ENCODE measurements at regions not wholly inside any gene's neighbourhood (a gene's known extent, or its start where the extent isn't known, plus 50 kb on each side); places are given as distances from the start of the nearest gene placed in this dataset.

DNA sequence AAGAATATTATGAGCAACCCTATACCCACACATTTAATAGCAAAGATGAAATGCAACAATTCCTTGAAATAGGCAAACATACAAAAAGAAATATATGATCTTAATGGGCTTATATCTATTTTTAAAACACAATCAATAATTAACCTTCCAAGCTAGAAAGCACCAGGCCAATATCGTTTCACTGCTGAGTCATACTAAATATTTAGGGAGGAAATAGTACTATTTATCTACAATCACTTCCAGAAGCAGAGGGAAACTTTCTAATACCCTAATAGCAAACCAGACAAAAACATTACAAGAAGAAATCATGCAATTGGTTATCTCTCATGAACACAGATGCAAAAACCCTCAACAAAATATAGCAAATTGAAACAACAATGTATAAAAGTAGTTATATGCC, 207.8 kb downstream of the MTHFS start:
- Histone ChIP-seq H2BK5ac (ENCODE audit: insufficient read length, low read length) (no peak overlapping the region), H3K9ac (ENCODE audit: extremely low read depth, insufficient read length, low read length) (no peak overlapping the region), H3K79me1 (ENCODE audit: insufficient read depth, low read depth, low read length, poor library complexity, severe bottlenecking) (no peaks in the 10 kb centered on the region), H3K23ac (ENCODE audit: insufficient read length, low read depth, low read length) (no peak overlapping the region), H4K91ac (ENCODE audit: insufficient read length, low read depth, low read length) (no peak overlapping the region), H3K27me3 (ENCODE audit: insufficient read depth, low read length) (no peaks in the 10 kb centered on the region), H3K4me2 (ENCODE audit: insufficient read depth, insufficient read length, low read length) (no peak overlapping the region), H4K8ac (replicated peaks; ENCODE audit: insufficient read length, low read depth, low read length) (no peak overlapping the region), H3K18ac (ENCODE audit: insufficient read length, low read depth, low read length) (no peak overlapping the region), H4K5ac (ENCODE audit: insufficient read length, low read depth, low read length) (no peak overlapping the region), H3K4me1 (ENCODE audit: insufficient read depth, low read length) (no peaks in the 10 kb centered on the region), H4K20me1 (ENCODE audit: control insufficient read depth, insufficient read depth, insufficient read length) (no peaks in the 10 kb centered on the region), H3K79me2 (ENCODE audit: insufficient read depth, low read length) (no peaks in the 10 kb centered on the region), H3K9me3 (ENCODE audit: control insufficient read depth, low read depth, low read length) (no peaks in the 10 kb centered on the region), H3T11ph (ENCODE audit: low read length) (no peak overlapping the region), H2BK12ac (ENCODE audit: insufficient read length, low read depth, low read length) (no peak overlapping the region), H3K14ac (ENCODE audit: insufficient read depth, low read length) (no peak overlapping the region), H2AK5ac (ENCODE audit: insufficient read length, low read length) (no peak overlapping the region), H3K56ac (ENCODE audit: insufficient read length, low read depth, low read length) (no peak overlapping the region), H3K4ac (ENCODE audit: low read depth, low read length) (no peak overlapping the region), H3K23me2 (ENCODE audit: insufficient read length, low read depth, low read length, poor library complexity, severe bottlenecking) (no peaks in the 10 kb centered on the region), H2BK120ac (ENCODE audit: low read depth, low read length, poor library complexity, severe bottlenecking) (no peak overlapping the region), H2BK15ac (ENCODE audit: low read depth, low read length) (no peak overlapping the region), H2AFZ (ENCODE audit: low read length) (no peak overlapping the region), H3K27ac (ENCODE audit: insufficient read length, low read depth, low read length) (no peak overlapping the region), H2BK20ac (ENCODE audit: low read depth, low read length, poor library complexity, severe bottlenecking) (no peak overlapping the region)
- TF ChIP-seq, protein P1, sequence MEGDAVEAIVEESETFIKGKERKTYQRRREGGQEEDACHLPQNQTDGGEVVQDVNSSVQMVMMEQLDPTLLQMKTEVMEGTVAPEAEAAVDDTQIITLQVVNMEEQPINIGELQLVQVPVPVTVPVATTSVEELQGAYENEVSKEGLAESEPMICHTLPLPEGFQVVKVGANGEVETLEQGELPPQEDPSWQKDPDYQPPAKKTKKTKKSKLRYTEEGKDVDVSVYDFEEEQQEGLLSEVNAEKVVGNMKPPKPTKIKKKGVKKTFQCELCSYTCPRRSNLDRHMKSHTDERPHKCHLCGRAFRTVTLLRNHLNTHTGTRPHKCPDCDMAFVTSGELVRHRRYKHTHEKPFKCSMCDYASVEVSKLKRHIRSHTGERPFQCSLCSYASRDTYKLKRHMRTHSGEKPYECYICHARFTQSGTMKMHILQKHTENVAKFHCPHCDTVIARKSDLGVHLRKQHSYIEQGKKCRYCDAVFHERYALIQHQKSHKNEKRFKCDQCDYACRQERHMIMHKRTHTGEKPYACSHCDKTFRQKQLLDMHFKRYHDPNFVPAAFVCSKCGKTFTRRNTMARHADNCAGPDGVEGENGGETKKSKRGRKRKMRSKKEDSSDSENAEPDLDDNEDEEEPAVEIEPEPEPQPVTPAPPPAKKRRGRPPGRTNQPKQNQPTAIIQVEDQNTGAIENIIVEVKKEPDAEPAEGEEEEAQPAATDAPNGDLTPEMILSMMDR (conservative IDR thresholded peaks at IDR 0.05), result no peak
- no peak for DNase-seq
- Mint-ChIP-seq H3K27ac (no peak overlapping the region), H3K4me3 (no peak overlapping the region), H3K36me3 (ENCODE audit: insufficient read depth in 1 of 3, low read depth in 3 of 3) (peaks cover 4 to 8% (median 5%) of the 10 kb centered on the region in 3 experiments; a peak in 6 of 7 replicates), H3K27me3 (ENCODE audit: low read depth) (no peaks in the 10 kb centered on the region), H3K4me1 (no peaks in the 10 kb centered on the region), H3K9me3 (peaks cover 8 to 11% of the 10 kb centered on the region in 2 experiments; a peak in 4 of 5 replicates)
- no CpG with 5 or more reads among the region's 1 CpG for WGBS (ENCODE audit: extremely low coverage, insufficient read length, low lambda C conversion rate)
